ENCODE measurements at regions not wholly inside any gene's neighbourhood (a gene's known extent, or its start where the extent isn't known, plus 50 kb on each side); places are given as distances from the start of the nearest gene placed in this dataset.

GRCh38 chrX:39998636-39999406 is 98.9 kb downstream of the BCOR start:
- Histone ChIP-seq H3K4me3 (ENCODE audit: insufficient read length, low read depth) (no peak overlapping the region), H3K4me1 (ENCODE audit: insufficient read depth, insufficient read length) (no peaks in the 10 kb centered on the region), H3K36me3 (ENCODE audit: insufficient read depth, insufficient read length, low read length) (no peaks in the 10 kb centered on the region), H3K9me3 (ENCODE audit: insufficient read depth, low read length) (no peaks in the 10 kb centered on the region), H3K9ac (ENCODE audit: insufficient read length, low read depth) (no peak overlapping the region), H3K27me3 (ENCODE audit: insufficient read depth, insufficient read length) (peaks cover 9% of the 10 kb centered on the region)
- DNase-seq (ENCODE audit: low read depth, low spot score), result no peak
- TF ChIP-seq YY1 (IDR thresholded peaks at IDR 0.05; ENCODE audit: insufficient read depth, insufficient read length) (no peak), SUZ12 (IDR thresholded peaks at IDR 0.05; ENCODE audit: extremely low read depth, insufficient read depth, insufficient read length) (no peak), ZNF274 (IDR thresholded peaks at IDR 0.05; ENCODE audit: low read depth, low read length) (no peak)

Data from NT2/D1 (cell line).